ENCODE measurements at regions not wholly inside any gene's neighbourhood (a gene's known extent, or its start where the extent isn't known, plus 50 kb on each side); places are given as distances from the start of the nearest gene placed in this dataset.

DNA sequence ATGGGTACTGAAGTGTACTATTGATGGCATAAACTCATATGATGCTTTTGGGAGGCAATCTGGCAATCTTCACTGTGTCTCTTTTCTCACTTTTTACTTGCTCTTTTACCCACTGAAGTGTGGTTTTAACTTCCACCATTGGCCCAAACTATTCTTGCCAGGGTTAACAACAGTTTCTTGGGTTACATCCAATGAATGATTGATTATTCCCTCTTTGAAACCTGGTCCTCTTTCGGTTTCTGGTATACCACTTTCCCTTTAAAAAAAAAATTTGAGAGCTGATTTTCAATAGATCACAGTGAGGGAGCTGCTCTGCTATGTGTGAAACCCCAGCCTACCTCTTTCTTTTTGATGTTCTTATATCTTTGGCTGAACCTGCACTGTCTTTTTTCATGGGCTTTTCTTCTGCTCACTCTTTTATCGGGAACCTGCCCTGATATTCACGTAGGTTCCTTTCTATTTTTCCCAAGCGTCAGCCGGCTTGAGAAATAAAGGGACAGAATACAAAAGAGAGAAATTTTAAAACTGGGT, 56.1 kb upstream of the OR4E1 start:
- Histone ChIP-seq H3K27me3 (ENCODE audit: control insufficient read depth in 4 of 4, insufficient read depth in 4 of 4, low read length in 3 of 4) (no peaks in the 10 kb centered on the region), H3K27ac (ENCODE audit: low read depth in 1 of 2, low read length in 2 of 2) (no peak overlapping the region), H3K9ac (ENCODE audit: low read depth in 1 of 2, low read length in 2 of 2) (no peak overlapping the region), H3K9me3 (ENCODE audit: control insufficient read depth in 4 of 4, low read length in 3 of 4) (no peaks in the 10 kb centered on the region), H3K36me3 (ENCODE audit: control insufficient read depth in 4 of 4, insufficient read depth in 3 of 4, low read depth in 1 of 4, low read length in 3 of 4) (no peaks in the 10 kb centered on the region), H3K4me3 (ENCODE audit: low read depth in 1 of 3, low read length in 3 of 3) (peak overlapping the region in 2 of 3 donors; percentile 26 to 50), H3K4me1 (ENCODE audit: control insufficient read depth in 4 of 4, insufficient read depth in 4 of 4, low read length in 3 of 4) (no peaks in the 10 kb centered on the region)
- WGBS, result 26% methylated on average over 5 of the region's 5 CpGs
- no peak for DNase-seq (ENCODE audit: low spot score)
- TF ChIP-seq, protein P1, sequence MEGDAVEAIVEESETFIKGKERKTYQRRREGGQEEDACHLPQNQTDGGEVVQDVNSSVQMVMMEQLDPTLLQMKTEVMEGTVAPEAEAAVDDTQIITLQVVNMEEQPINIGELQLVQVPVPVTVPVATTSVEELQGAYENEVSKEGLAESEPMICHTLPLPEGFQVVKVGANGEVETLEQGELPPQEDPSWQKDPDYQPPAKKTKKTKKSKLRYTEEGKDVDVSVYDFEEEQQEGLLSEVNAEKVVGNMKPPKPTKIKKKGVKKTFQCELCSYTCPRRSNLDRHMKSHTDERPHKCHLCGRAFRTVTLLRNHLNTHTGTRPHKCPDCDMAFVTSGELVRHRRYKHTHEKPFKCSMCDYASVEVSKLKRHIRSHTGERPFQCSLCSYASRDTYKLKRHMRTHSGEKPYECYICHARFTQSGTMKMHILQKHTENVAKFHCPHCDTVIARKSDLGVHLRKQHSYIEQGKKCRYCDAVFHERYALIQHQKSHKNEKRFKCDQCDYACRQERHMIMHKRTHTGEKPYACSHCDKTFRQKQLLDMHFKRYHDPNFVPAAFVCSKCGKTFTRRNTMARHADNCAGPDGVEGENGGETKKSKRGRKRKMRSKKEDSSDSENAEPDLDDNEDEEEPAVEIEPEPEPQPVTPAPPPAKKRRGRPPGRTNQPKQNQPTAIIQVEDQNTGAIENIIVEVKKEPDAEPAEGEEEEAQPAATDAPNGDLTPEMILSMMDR (IDR thresholded peaks at IDR 0.05; ENCODE audit: low read depth, low read length, missing input control), result no peak
- TF ChIP-seq, protein P2, sequence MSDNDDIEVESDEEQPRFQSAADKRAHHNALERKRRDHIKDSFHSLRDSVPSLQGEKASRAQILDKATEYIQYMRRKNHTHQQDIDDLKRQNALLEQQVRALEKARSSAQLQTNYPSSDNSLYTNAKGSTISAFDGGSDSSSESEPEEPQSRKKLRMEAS (IDR thresholded peaks at IDR 0.05), result no peak
- TF ChIP-seq NR2F2 (IDR thresholded peaks at IDR 0.05) (no peak), RAD21 (IDR thresholded peaks at IDR 0.05) (no peak), FOXA2 (IDR thresholded peaks at IDR 0.05) (no peak), RXRA (IDR thresholded peaks at IDR 0.05) (no peak), YY1 (IDR thresholded peaks at IDR 0.05) (no peak), SP1 (IDR thresholded peaks at IDR 0.05) (no peak), FOXA1 (IDR thresholded peaks at IDR 0.05) (no peak), HNF4A (conservative IDR thresholded peaks at IDR 0.05) (no peak)
- TF ChIP-seq, protein P3, sequence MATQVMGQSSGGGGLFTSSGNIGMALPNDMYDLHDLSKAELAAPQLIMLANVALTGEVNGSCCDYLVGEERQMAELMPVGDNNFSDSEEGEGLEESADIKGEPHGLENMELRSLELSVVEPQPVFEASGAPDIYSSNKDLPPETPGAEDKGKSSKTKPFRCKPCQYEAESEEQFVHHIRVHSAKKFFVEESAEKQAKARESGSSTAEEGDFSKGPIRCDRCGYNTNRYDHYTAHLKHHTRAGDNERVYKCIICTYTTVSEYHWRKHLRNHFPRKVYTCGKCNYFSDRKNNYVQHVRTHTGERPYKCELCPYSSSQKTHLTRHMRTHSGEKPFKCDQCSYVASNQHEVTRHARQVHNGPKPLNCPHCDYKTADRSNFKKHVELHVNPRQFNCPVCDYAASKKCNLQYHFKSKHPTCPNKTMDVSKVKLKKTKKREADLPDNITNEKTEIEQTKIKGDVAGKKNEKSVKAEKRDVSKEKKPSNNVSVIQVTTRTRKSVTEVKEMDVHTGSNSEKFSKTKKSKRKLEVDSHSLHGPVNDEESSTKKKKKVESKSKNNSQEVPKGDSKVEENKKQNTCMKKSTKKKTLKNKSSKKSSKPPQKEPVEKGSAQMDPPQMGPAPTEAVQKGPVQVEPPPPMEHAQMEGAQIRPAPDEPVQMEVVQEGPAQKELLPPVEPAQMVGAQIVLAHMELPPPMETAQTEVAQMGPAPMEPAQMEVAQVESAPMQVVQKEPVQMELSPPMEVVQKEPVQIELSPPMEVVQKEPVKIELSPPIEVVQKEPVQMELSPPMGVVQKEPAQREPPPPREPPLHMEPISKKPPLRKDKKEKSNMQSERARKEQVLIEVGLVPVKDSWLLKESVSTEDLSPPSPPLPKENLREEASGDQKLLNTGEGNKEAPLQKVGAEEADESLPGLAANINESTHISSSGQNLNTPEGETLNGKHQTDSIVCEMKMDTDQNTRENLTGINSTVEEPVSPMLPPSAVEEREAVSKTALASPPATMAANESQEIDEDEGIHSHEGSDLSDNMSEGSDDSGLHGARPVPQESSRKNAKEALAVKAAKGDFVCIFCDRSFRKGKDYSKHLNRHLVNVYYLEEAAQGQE (IDR thresholded peaks at IDR 0.05), result no peak
- TF ChIP-seq, protein P4, sequence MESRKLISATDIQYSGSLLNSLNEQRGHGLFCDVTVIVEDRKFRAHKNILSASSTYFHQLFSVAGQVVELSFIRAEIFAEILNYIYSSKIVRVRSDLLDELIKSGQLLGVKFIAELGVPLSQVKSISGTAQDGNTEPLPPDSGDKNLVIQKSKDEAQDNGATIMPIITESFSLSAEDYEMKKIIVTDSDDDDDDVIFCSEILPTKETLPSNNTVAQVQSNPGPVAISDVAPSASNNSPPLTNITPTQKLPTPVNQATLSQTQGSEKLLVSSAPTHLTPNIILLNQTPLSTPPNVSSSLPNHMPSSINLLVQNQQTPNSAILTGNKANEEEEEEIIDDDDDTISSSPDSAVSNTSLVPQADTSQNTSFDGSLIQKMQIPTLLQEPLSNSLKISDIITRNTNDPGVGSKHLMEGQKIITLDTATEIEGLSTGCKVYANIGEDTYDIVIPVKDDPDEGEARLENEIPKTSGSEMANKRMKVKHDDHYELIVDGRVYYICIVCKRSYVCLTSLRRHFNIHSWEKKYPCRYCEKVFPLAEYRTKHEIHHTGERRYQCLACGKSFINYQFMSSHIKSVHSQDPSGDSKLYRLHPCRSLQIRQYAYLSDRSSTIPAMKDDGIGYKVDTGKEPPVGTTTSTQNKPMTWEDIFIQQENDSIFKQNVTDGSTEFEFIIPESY (IDR thresholded peaks at IDR 0.05), result no peak

DNA sequence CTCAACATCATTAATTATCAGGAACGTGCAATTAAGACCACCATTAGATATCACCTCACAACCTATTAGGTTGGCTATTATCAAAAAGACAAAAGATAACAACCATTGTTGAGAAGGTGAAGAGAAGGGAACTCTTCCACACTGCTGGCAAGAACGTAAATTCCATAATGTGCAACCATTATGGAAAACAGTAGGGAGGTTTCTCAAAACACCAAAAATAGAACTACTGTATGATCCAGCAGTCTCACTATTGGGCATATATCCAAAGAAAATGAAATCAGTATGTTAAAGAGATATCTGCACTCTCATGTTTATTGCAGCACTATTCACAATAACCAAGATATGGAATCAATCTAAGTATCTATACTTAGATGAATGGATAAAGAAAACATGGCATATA, 51.6 kb upstream of the OR4E1 start:
- WGBS, result 70% methylated on average over 2 of the region's 2 CpGs
- Histone ChIP-seq H3K27me3 (ENCODE audit: control insufficient read depth in 4 of 4, insufficient read depth in 4 of 4, low read length in 3 of 4) (peaks cover 0 to 8% (median 0%) of the 10 kb centered on the region in 4 donors), H3K4me3 (ENCODE audit: low read depth in 1 of 3, low read length in 3 of 3) (no peak overlapping the region), H3K36me3 (ENCODE audit: control insufficient read depth in 4 of 4, insufficient read depth in 3 of 4, low read depth in 1 of 4, low read length in 3 of 4) (no peaks in the 10 kb centered on the region), H3K9ac (ENCODE audit: low read depth in 1 of 2, low read length in 2 of 2) (no peak overlapping the region), H3K27ac (ENCODE audit: low read depth in 1 of 2, low read length in 2 of 2) (no peak overlapping the region), H3K9me3 (ENCODE audit: control insufficient read depth in 4 of 4, low read length in 3 of 4) (no peaks in the 10 kb centered on the region), H3K4me1 (ENCODE audit: control insufficient read depth in 4 of 4, insufficient read depth in 4 of 4, low read length in 3 of 4) (no peaks in the 10 kb centered on the region)
- DNase-seq (ENCODE audit: low spot score), result no peak
- no peak for TF ChIP-seq GABPA (IDR thresholded peaks at IDR 0.05 in 1 of 2, conservative IDR thresholded peaks at IDR 0.05 in 1 of 2)
- TF ChIP-seq, protein P5, sequence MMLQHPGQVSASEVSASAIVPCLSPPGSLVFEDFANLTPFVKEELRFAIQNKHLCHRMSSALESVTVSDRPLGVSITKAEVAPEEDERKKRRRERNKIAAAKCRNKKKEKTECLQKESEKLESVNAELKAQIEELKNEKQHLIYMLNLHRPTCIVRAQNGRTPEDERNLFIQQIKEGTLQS (IDR thresholded peaks at IDR 0.05), result no peak
- TF ChIP-seq EGR1 (IDR thresholded peaks at IDR 0.05; ENCODE audit: low read depth in 2 of 2), result no peak
- TF ChIP-seq RXRA (IDR thresholded peaks at IDR 0.05), result no peak
- TF ChIP-seq, protein P1 (IDR thresholded peaks at IDR 0.05; ENCODE audit: low read depth, low read length, missing input control), result no peak
- TF ChIP-seq, protein P4 (IDR thresholded peaks at IDR 0.05), result no peak
- TF ChIP-seq NR2F2 (IDR thresholded peaks at IDR 0.05), result no peak
- TF ChIP-seq JUND (IDR thresholded peaks at IDR 0.05), result no peak
- TF ChIP-seq YY1 (IDR thresholded peaks at IDR 0.05), result no peak
- TF ChIP-seq FOXA2 (IDR thresholded peaks at IDR 0.05), result no peak
- no peak for TF ChIP-seq SP1 (IDR thresholded peaks at IDR 0.05)
- TF ChIP-seq FOXA1 (IDR thresholded peaks at IDR 0.05), result no peak

Data from liver (tissue), 8 donors.